Spleen (tissue), 11 donors: ENCODE measurements at regions not wholly inside any gene's neighbourhood (a gene's known extent, or its start where the extent isn't known, plus 50 kb on each side); places are given as distances from the start of the nearest gene placed in this dataset.

Source experiments
- DNase-seq: peaks from one replicate; pipeline ENCODE4 v3.0.0-alpha.2; 2020
- H3K27ac ChIP-seq, 8 donors: fragments of 200-600 bp; sonication (generic) in 7 of 8; 1 replicate in 4 of 8; 2 replicates in 4 of 8; pipeline versions ENCODE4 v1.5.0 to v1.8.0; 2016 to 2021; ENCODE audit warnings: inconsistent platforms in 4 of 8, mild to moderate bottlenecking in 4 of 8, moderate library complexity in 1 of 8
- H3K27me3 ChIP-seq, 7 donors: fragments of 200-600 bp; sonication (generic) in 6 of 7; replicated peaks in 1 of 7; 1 replicate in 4 of 7; 2 replicates in 3 of 7; pipeline versions ENCODE4 v1.5.0 to v1.8.0; 2016 to 2021; ENCODE audit warnings: inconsistent platforms in 3 of 7, mild to moderate bottlenecking in 1 of 7
- H3K36me3 ChIP-seq, 6 donors: fragments of 200-600 bp; sonication (generic) in 5 of 6; 1 replicate in 4 of 6; 2 replicates in 2 of 6; pipeline versions ENCODE4 v1.5.0 to v1.8.0; 2016 to 2021; ENCODE audit warnings: inconsistent platforms in 2 of 6
- H3K4me1 ChIP-seq, 6 donors: fragments of 200-600 bp; sonication (generic) in 5 of 6; 1 replicate in 3 of 6; 2 replicates in 3 of 6; pipeline versions ENCODE4 v1.5.0 to v1.8.0; 2016 to 2021; ENCODE audit warnings: inconsistent platforms in 3 of 6
- H3K4me3 ChIP-seq, 8 donors: fragments of 200-600 bp; sonication (generic) in 7 of 8; 1 replicate in 4 of 8; 2 replicates in 4 of 8; pipeline versions ENCODE4 v1.5.0 to v1.8.0; 2016 to 2021; ENCODE audit warnings: inconsistent platforms in 4 of 8, mild to moderate bottlenecking in 4 of 8, moderate library complexity in 2 of 8
- H3K9me3 ChIP-seq, 8 donors: fragments of 200-600 bp; sonication (generic) in 7 of 8; 1 replicate in 4 of 8; 2 replicates in 4 of 8; pipeline versions ENCODE4 v1.5.0 to v1.8.0; 2016 to 2021; ENCODE audit warnings: inconsistent platforms in 4 of 8
- POLR2A ChIP-seq, 3 donors: fragments of 450-650 bp; IDR thresholded peaks; one replicate each; pipeline ENCODE4 v1.5.1; 2017; ENCODE audit warnings: antibody characterized with exemption in 3 of 3, mild to moderate bottlenecking in 1 of 3
- POLR2AphosphoS5 ChIP-seq, 3 donors: sonication (generic); formaldehyde crosslinking; IDR thresholded peaks; one replicate each; pipeline ENCODE4 v1.5.1; 2017; ENCODE audit warnings: antibody characterized with exemption in 3 of 3
- WGBS, 5 donors: extraction: QIAGEN DNeasy Blood & Tissue Kit in 3 of 5; methylation state at CpG; one replicate each; pipeline versions ENCODE4 v1.1.5 to v1.1.7; 2013 to 2018; 5-methylcytosine and 5-hydroxymethylcytosine counted together
- intact Hi-C: fragments of 100-400 bp; cut with DNase I; formaldehyde crosslinking; loops from one replicate; pipeline ENCODE4 v1.15.0; 2023; ENCODE audit warnings: low total_unique reads
- TF ChIP-seq, protein P1 (sequence below), 11 experiments: fragments of 200-600 bp in 7 of 11; fragments of 450-650 bp in 4 of 11; sonication (generic) in 4 of 11; IDR thresholded peaks in 8 of 11; conservative IDR thresholded peaks in 3 of 11; 1 replicate in 7 of 11; 2 replicates in 4 of 11; pipeline versions ENCODE4 v1.4.0 to v1.8.0; 2016 to 2021; ENCODE audit warnings: antibody characterized with exemption in 11 of 11, inconsistent platforms in 4 of 11, mild to moderate bottlenecking in 1 of 11
- donor health status: healthy with polysubstance abuse.
- donor health status: DM: no; HTN: no; CAD: no; lungs with moderate emphysema.
- donor health status: DM: no; HTN: no; CAD: no.
- donor health status: Bipolar disorder and iron deficiency.
- donor health status: healthy.
- donor health status: DM: no; HTN: no; CAD: no.
- donor health status: DM: yes; HTN: yes; CAD: no.

DNA sequence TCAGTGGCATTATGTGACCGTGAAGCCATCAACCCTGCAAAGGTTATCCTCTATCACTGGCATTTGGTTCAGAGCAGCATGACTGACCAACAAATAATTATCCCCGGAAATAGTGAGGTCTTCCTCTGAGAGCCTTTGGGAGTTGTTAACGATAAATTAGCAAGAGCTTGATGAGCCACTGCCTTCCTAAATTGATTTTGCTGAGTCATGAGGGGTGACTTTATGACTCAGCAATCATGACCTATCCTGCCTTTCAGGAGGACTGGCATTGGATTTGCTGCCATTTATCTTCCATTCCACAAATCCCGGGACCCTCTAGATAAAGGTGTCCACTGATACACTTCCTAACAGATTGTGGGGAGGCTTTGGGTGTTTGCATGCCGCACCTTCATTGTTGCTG, 80.8 kb upstream of the MTNR1B start:
- WGBS, 5 donors = 69 to 86% (median 81%) methylated on average over 5 of the region's 5 CpGs
- DNase-seq = no peak
- Histone ChIP-seq H3K9me3 (no peaks in the 10 kb centered on the region), H3K4me1 (no peaks in the 10 kb centered on the region), H3K4me3 (no peak overlapping the region), H3K27ac (no peak overlapping the region), H3K36me3 (no peaks in the 10 kb centered on the region), H3K27me3 (no peaks in the 10 kb centered on the region)
- TF ChIP-seq, protein P1, sequence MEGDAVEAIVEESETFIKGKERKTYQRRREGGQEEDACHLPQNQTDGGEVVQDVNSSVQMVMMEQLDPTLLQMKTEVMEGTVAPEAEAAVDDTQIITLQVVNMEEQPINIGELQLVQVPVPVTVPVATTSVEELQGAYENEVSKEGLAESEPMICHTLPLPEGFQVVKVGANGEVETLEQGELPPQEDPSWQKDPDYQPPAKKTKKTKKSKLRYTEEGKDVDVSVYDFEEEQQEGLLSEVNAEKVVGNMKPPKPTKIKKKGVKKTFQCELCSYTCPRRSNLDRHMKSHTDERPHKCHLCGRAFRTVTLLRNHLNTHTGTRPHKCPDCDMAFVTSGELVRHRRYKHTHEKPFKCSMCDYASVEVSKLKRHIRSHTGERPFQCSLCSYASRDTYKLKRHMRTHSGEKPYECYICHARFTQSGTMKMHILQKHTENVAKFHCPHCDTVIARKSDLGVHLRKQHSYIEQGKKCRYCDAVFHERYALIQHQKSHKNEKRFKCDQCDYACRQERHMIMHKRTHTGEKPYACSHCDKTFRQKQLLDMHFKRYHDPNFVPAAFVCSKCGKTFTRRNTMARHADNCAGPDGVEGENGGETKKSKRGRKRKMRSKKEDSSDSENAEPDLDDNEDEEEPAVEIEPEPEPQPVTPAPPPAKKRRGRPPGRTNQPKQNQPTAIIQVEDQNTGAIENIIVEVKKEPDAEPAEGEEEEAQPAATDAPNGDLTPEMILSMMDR (IDR thresholded peaks at IDR 0.05 in 8 of 11, conservative IDR thresholded peaks at IDR 0.05 in 3 of 11) = no peak
- TF ChIP-seq POLR2AphosphoS5 (IDR thresholded peaks at IDR 0.05) (no peak), POLR2A (IDR thresholded peaks at IDR 0.05) (no peak)
- intact Hi-C loops = no loop called here

DNA sequence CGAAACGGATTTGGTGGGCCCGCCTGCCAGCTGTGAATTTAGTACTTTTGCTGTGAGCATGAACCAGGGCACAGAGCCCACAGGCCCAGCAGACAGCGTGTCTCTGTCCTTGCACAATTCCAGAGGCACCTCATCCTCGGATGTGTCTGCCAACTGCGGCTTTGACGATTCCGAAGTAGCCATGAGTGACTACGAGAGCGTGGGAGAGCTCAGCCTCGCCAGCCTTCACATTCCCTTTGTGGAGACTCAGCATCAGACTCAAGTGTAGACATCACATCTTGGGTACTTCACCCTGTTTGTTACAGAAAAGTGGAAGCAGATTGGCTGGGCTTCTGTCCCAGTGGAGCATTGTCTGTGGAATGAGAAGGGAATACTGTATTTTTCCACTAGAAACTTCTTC, 78.6 kb upstream of the MTNR1B start:
- no peak for DNase-seq
- no peak overlapping the region for H3K4me3 ChIP-seq
- no peaks in the 10 kb centered on the region for H3K36me3 ChIP-seq
- H3K9me3 ChIP-seq = no peaks in the 10 kb centered on the region
- H3K27me3 ChIP-seq = no peaks in the 10 kb centered on the region
- TF ChIP-seq, protein P1 (IDR thresholded peaks at IDR 0.05 in 8 of 11, conservative IDR thresholded peaks at IDR 0.05 in 3 of 11) = no peak
- TF ChIP-seq POLR2A (IDR thresholded peaks at IDR 0.05) (no peak), POLR2AphosphoS5 (IDR thresholded peaks at IDR 0.05) (no peak)
- WGBS, 5 donors = 91 to 98% (median 92%) methylated on average over 11 of the region's 11 CpGs
- no peaks in the 10 kb centered on the region for H3K4me1 ChIP-seq
- H3K27ac ChIP-seq = no peak overlapping the region
- intact Hi-C loops = no loop called here

DNA sequence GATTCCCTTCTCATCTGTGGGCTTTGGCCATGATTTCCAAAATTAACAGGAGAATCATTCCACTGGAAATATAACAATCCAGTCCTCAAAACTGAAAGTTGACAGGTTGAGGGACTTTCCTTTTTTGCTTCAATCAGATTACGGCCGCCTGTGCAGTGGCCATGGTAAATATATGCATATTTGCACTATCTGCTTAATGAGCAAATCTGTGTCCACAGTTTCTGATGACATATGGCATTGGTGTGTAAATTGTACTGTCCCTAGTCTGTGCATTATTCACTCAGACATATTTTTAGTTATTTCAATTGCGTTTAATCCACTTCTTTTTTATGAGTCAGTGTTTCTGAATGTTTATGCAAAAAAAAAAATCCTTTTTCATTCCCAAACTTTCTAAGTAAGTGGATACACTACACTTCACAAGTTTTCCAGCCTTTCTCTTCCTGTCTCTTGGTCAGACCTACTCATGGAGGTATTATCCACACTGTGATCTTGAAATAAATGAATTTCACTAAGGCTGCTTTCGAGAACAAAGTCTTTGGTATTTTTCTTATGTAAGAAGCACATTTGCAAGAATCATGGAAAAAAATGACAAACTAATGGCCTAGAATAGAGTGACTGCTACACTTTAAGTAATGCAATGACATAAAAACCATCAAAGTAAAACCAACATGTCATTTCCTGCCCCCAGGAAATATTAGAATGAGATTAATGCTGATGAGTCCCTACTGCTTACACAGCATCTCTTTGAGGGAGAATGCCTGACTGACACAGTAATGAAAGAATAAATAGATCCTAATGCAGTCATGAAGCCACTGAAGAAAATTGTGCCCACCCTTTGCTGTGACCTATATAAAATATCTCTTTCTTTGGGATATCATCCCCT, 76.4 kb upstream of the MTNR1B start:
- no peaks in the 10 kb centered on the region for H3K9me3 ChIP-seq
- WGBS, 5 donors = 71 to 85% (median 80%) methylated on average over 4 of the region's 4 CpGs
- intact Hi-C loops = no loop called here
- no peak overlapping the region for H3K4me3 ChIP-seq
- DNase-seq = no peak
- no peak for TF ChIP-seq POLR2A (IDR thresholded peaks at IDR 0.05)
- TF ChIP-seq, protein P1 (IDR thresholded peaks at IDR 0.05 in 8 of 11, conservative IDR thresholded peaks at IDR 0.05 in 3 of 11) = no peak
- no peak for TF ChIP-seq POLR2AphosphoS5 (IDR thresholded peaks at IDR 0.05)
- H3K4me1 ChIP-seq = no peaks in the 10 kb centered on the region
- no peak overlapping the region for H3K27ac ChIP-seq
- H3K36me3 ChIP-seq = no peaks in the 10 kb centered on the region
- H3K27me3 ChIP-seq = no peaks in the 10 kb centered on the region

- intact Hi-C loops = no loop called here
- H3K27ac ChIP-seq = no peak overlapping the region
- TF ChIP-seq POLR2AphosphoS5 (IDR thresholded peaks at IDR 0.05) (no peak), POLR2A (IDR thresholded peaks at IDR 0.05) (no peak)
- TF ChIP-seq, protein P1 (IDR thresholded peaks at IDR 0.05 in 8 of 11, conservative IDR thresholded peaks at IDR 0.05 in 3 of 11) = no peak
- no peak for DNase-seq
- WGBS, 5 donors = 76 to 88% (median 80%) methylated on average over 3 of the region's 3 CpGs
- H3K27me3 ChIP-seq = no peaks in the 10 kb centered on the region
- H3K4me1 ChIP-seq = no peaks in the 10 kb centered on the region
- H3K4me3 ChIP-seq = no peak overlapping the region
- no peaks in the 10 kb centered on the region for H3K9me3 ChIP-seq
- H3K36me3 ChIP-seq = no peaks in the 10 kb centered on the region
Observed at GRCh38 chr11:92894197-92894596, 75.3 kb upstream of the MTNR1B start.
